ENCODE measurements at regions not wholly inside any gene's neighbourhood (a gene's known extent, or its start where the extent isn't known, plus 50 kb on each side); places are given as distances from the start of the nearest gene placed in this dataset.

GRCh38 chr2:62427146-62427545, 78.8 kb downstream of the TMEM17 start (continued):
- TF ChIP-seq ZSCAN18 (CRISPR knock-in tag; IDR thresholded peaks at IDR 0.05) (no peak), CREM (CRISPR knock-in tag; IDR thresholded peaks at IDR 0.05) (no peak)

GRCh38 chr2:62426154-62426912, 79.7 kb downstream of the TMEM17 start:
- Mint-ChIP-seq H3K4me1 (no peaks in the 10 kb centered on the region), H3K27me3 (ENCODE audit: low read depth) (no peaks in the 10 kb centered on the region; the same call in 1 of the 2 replicates), H3K36me3 (no peaks in the 10 kb centered on the region; the same call in 1 of the 2 replicates), H3K9me3 (peaks cover 13% of the 10 kb centered on the region), H3K4me3 (no peak overlapping the region), H3K27ac (no peak overlapping the region)
- ATAC-seq, result no peak
- no peak for TF ChIP-seq FOXP1 (CRISPR knock-in tag; IDR thresholded peaks at IDR 0.05; ENCODE audit: borderline replicate concordance)
- no peak for DNase-seq (ENCODE audit: low spot score)
- ChIA-PET POLR2A (no interaction called here), CTCF (interaction anchor here (1.0 kb wide), 1 partner anchor 30 kb away, joined by 3 read pairs; no protein-coding TSS in a partner anchor)

- Mint-ChIP-seq H3K36me3 (no peaks in the 10 kb centered on the region; the same call in 1 of the 2 replicates), H3K27me3 (ENCODE audit: low read depth) (no peaks in the 10 kb centered on the region; the same call in 1 of the 2 replicates), H3K4me1 (no peaks in the 10 kb centered on the region), H3K27ac (no peak overlapping the region), H3K9me3 (peaks cover 17% of the 10 kb centered on the region), H3K4me3 (no peak overlapping the region)
- no peak for ATAC-seq
- DNase-seq (ENCODE audit: low spot score), result no peak
- TF ChIP-seq HMGA2 (CRISPR knock-in tag; IDR thresholded peaks at IDR 0.05), result no peak
- TF ChIP-seq MLX (CRISPR knock-in tag; IDR thresholded peaks at IDR 0.05), result no peak
- no peak for TF ChIP-seq ZNF138 (CRISPR knock-in tag; conservative IDR thresholded peaks at IDR 0.05)
- POLR2A ChIA-PET, result no interaction called here
- CTCF ChIA-PET, result interaction anchor here (1.0 kb wide), 1 partner anchor 31 kb away, joined by 3 read pairs; no protein-coding TSS in a partner anchor
Observed at GRCh38 chr2:62425684-62426083, 80.3 kb downstream of the TMEM17 start.

GRCh38 chr2:62424899-62425298, 81.1 kb downstream of the TMEM17 start:
- H3K27me3 Mint-ChIP-seq (ENCODE audit: low read depth), result no peaks in the 10 kb centered on the region
- peaks cover 19% of the 10 kb centered on the region for H3K9me3 Mint-ChIP-seq
- DNase-seq (ENCODE audit: low spot score) (no peak), ATAC-seq (no peak)
- no peaks in the 10 kb centered on the region for H3K4me1 Mint-ChIP-seq
- ChIA-PET POLR2A (no interaction called here), CTCF (no interaction called here)
- no peak for TF ChIP-seq E2F4 (CRISPR knock-in tag; IDR thresholded peaks at IDR 0.05; ENCODE audit: borderline replicate concordance, low read depth)
- no peak for TF ChIP-seq ZNF416 (CRISPR knock-in tag; IDR thresholded peaks at IDR 0.05)
- no peak overlapping the region for H3K4me3 Mint-ChIP-seq
- no peak overlapping the region for H3K27ac Mint-ChIP-seq
- peaks cover under 1% of the 10 kb centered on the region; the same call in 1 of the 2 replicates for H3K36me3 Mint-ChIP-seq

GRCh38 chr2:62423883-62424458, 82.0 kb downstream of the TMEM17 start:
- POLR2A ChIA-PET, result no interaction called here
- no peak; the same call in 1 of the 2 replicates for ATAC-seq
- TF ChIP-seq CBFB (CRISPR knock-in tag; IDR thresholded peaks at IDR 0.05; ENCODE audit: low read depth) (no peak), ERG (CRISPR knock-in tag; IDR thresholded peaks at IDR 0.05) (no peak), HMGXB4 (CRISPR knock-in tag; IDR thresholded peaks at IDR 0.05) (no peak), ZMAT4 (CRISPR knock-in tag; IDR thresholded peaks at IDR 0.05) (no peak), KAT7 (CRISPR knock-in tag; IDR thresholded peaks at IDR 0.05; ENCODE audit: borderline replicate concordance) (no peak), ETV6 (CRISPR knock-in tag; IDR thresholded peaks at IDR 0.05) (no peak), ZNF263 (CRISPR knock-in tag; IDR thresholded peaks at IDR 0.05; ENCODE audit: low read depth) (no peak), ATF3 (CRISPR knock-in tag; conservative IDR thresholded peaks at IDR 0.05) (no peak), ZNF671 (CRISPR knock-in tag; IDR thresholded peaks at IDR 0.05) (no peak), NFYB (CRISPR knock-in tag; conservative IDR thresholded peaks at IDR 0.05; ENCODE audit: low read depth) (no peak), ZNF232 (CRISPR knock-in tag; IDR thresholded peaks at IDR 0.05) (no peak), NFATC4 (CRISPR knock-in tag; IDR thresholded peaks at IDR 0.05) (no peak)

More at GRCh38 chr2:62423883-62424458, 82.0 kb downstream of the TMEM17 start:
- H3K4me1 Mint-ChIP-seq, result no peaks in the 10 kb centered on the region
- peaks cover 5% of the 10 kb centered on the region for H3K36me3 Mint-ChIP-seq
- no peak overlapping the region for H3K27ac Mint-ChIP-seq
- H3K4me3 Mint-ChIP-seq, result no peak overlapping the region
- no peaks in the 10 kb centered on the region for H3K27me3 Mint-ChIP-seq (ENCODE audit: low read depth)
- no peak for DNase-seq (ENCODE audit: low spot score)
- H3K9me3 Mint-ChIP-seq, result peaks cover 27% of the 10 kb centered on the region
- CTCF ChIA-PET, result no interaction called here

Measured in WTC11 (cell line).